ENCODE measurements at regions not wholly inside any gene's neighbourhood (a gene's known extent, or its start where the extent isn't known, plus 50 kb on each side); places are given as distances from the start of the nearest gene placed in this dataset.
"Not testable (repeated sequence)": the region's sequence is repeated elsewhere in the genome, so short reads cannot be mapped to it uniquely, and the experiment has no call there.

GRCh38 chr4:64014647-64015046 lies 394.6 kb downstream of the TECRL start:
- DNase-seq (ENCODE audit: low read depth) = no peak

DNA sequence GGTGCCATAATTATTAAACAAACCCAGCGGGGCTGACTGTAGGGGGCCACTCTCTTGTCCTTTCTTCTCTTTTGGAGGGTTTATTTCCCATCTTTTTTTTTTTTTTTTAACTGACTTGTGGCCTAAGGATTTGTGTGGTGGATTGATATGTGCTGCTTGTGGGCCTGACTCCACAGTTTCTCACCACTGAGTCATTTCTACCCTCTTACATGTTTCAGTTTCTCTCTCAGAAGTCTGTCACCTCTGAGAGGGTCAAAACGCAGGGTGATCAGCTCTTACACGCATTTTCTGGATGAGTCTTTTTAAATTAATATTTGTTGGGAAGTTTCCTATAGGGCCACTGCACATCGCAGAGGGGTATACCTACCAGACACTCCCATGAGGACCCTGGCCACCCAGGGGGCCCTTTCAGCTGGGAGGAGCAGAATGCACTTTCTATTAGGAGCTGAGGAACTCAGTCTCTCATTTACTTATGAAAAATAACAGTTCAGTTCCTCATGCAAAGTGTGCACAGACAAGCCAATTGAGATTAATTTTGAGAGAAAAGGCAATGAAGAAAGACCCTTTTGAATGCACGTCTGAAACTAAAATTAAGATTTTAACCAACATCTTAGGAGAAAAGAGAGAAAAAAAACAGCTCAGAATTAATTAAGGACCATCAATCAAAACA lies 407.9 kb downstream of the TECRL start:
- DNase-seq (ENCODE audit: low read depth) = no peak

DNA sequence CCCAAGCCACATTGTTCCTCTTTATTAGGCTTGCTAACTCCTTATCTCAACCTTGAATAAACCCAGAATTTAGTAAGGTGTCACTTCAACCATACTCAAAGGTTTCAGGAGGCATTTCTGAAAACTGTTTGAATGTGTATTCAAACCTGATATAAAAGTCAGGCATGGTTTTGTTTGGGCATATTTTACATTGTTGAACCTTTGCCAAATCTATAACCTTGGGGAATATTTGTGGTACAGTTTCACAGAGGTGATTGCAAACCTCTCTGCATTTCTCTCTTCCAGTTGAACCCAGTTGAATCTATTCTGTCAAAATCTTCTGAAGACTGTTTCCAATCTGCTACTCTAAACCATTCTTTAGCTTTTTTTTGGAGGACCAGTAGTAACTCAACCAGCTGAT lies 409.0 kb downstream of the TECRL start:
- DNase-seq (ENCODE audit: low read depth) = peak; percentile 0

DNA sequence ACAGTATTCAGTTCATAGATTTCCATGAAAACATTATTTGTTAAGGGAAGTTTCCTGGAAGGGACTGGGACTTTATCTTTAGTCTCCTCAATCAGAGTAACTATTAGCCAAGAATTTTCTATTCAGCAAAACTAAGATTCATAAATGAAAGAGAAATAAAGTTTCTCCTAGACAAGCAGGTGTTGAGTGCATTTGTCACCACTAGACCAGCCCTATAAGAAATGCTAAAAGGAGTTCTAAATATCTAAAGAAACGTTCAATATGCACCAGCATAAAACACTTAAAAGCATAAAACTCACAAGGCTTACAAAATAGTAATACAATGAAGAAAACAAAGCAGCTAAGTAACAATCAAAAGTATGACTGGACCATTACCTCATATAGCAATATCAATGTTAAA lies 423.0 kb downstream of the TECRL start:
- no peak for DNase-seq (ENCODE audit: low read depth)

- DNase-seq (ENCODE audit: low read depth) = no peak
These were observed 426.0 kb downstream of the TECRL start for GRCh38 chr4:63983224-63983623.

DNA sequence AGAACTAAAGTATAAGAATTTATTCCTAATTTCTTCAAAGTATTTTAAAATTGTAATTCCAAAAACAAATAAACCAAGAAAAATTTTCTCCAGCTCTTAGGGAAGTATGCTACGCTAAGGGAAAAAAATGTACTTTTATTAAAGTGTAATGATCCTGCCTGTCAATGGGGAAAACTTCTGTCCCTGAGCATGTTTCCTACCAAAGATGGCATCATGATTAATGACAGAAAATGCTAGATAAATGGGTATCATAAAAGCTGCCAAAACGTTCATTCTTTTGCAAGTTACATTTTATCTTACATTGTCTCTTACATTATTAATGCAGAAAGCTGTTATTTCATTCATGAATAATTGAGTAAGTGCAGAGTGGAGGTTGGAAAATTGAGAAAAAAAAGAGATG lies 443.4 kb downstream of the TECRL start:
- no peak for DNase-seq (ENCODE audit: low read depth)

- DNase-seq (ENCODE audit: low read depth) = not testable (repeated sequence)
These were observed 466.5 kb downstream of the TECRL start for GRCh38 chr4:63942706-63943286.

- peak; percentile 31 for DNase-seq (ENCODE audit: low read depth)
These were observed 471.3 kb downstream of the TECRL start for GRCh38 chr4:63937961-63938360.

DNA sequence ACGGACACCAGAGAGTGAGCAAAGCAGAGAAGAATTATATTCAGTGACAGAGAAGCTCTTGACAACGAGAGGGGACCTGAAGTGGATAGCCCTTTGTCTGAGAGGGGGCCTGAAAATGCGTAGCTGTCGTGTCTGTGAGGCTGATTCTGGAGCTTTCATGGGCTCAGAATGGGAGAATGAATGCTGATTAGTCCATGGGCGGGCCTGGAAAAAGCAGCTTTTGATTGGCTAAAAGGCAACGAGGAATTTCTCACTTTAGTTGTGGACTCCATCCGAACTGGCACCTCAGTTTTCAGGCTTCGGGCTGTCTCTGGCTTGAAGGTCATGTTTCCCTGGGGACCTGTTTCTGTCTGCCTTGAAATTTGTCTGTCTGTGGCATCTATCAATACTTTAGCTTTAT lies 487.1 kb downstream of the TECRL start:
- DNase-seq (ENCODE audit: low read depth) = no peak

DNA sequence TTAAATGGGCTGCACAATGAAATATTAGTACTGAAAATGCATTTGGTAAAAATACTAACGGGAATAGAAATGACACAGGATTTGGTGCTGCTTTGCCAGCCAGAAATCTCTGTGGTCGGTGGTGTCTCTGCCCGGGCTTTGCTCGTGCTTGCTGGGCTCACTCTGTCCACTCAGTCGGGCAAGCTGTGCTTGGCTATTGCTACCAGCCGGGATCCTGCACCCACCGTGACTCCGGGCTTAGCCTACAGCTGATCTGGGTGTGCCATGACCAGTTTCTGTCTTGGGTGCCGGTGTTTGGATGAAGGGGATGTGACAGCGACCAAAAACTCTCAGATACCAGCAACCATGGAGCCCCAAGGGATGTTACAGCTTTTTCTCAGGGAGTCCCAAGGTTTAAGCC lies 487.7 kb downstream of the TECRL start:
- DNase-seq (ENCODE audit: low read depth) = no peak

DNA sequence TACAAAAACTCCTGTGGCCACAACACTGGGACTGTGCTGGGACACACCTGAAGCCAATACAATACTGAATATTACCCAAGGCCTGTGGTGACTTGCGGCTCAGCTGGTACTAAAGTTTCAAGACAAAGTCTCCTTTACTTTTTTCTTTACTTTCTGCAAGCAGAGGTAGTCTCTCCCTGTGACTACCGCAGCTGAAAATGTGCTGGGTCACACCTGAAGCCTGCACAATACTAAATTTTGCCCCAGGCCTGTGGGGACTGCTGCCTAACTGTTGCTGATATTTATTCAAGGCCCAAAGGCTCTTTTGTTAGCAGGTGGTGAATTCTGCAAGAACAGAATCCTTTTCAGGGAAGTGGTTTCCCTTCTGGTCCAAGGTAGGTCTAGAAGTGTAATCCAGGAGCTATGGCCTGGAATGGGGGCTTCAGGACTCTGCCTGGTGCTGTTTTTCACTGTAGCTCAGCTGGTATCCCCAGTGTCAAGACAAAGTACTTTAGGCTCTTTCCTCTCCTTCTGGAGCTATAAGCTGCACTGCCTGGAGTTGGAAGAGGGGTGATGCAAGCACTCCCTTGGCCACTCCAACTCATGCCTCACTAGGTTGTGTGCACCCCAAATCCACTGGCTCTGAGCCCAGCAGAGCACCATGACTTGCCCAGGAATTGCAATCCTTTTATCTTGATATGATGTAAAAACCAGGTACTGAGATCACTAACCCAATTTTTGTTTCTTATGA lies 489.4 kb downstream of the TECRL start:
- DNase-seq (ENCODE audit: low read depth) = no peak

DNA sequence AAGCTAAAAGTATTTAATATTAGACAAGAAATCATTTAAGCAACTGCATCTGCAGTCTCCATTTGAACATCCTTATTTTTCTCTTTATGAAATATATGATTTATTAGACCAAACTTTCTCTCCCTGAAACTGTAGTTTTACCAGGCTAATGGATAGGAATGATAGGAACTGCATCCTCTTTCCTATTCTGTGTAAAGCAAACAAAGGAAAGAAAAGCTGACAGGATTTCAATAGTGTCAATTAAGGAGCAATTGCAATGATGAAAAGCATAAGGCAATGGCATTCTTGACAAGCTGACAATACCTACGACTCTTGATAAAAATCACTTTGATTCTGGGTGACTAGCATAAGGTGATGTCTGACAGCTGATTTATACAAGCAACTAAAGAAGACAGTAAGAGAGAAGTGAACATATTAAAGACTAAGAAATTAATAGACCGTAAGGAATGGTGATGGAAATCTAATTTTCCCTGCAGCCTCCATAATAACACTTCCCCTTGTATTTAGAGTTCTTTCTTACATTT lies 502.5 kb downstream of the TECRL start:
- DNase-seq (ENCODE audit: low read depth) = no peak

DNA sequence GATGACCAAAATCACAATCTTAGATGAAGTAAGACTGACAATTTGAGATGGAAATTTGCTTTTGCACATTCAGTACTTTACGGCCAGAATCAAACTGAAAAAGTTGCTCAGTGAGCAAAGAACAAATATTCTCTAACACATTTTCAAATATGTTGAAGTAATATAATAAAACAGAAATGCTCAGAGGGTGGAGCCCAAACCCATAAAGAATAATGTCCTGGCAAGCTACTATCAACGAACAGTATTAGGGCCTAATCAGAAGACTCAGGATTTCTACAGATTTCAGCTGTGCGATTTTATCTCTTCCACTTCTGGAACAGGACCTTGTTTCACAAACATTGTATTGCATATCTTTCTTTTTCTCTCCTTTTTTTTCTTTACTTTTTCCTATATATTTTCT lies 505.0 kb downstream of the TECRL start:
- no peak for DNase-seq (ENCODE audit: low read depth)

DNA sequence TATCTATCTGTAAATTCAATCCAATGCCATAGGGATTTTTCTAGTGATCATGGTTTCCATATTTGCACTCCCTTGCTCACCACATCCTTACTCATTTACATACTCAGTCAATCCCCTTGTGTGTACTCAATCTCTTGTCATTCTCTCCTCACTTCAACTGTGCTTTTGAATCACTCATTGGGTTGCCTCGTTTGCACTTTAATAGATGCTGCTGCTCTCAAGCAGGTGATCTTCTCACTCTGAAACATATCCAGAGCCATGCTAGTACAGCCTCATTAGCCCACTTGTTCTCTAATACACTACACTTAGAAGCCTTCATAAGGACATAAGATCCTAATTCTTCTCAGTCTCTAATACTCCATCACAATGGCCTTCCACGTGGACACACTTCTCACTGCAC lies 507.9 kb downstream of the TECRL start:
- DNase-seq (ENCODE audit: low read depth) = no peak

DNA sequence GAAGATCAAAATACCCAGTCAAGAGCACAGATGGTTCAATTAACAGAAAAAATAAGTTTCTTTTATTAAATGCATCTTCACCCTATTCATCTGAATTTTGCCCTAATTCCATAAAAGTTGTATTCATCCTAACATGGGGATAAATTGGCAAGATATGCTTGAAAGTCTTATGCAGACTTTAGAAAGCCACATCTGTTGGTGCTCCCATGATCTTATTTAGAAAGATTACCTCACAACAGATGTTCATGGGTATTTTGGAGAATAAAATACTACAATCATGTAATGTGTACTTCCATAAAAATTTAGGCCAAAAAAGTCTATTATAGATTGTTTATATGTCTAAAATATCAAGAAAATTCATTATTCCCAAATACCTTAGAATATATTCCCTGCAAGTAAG lies 510.3 kb downstream of the TECRL start:
- DNase-seq (ENCODE audit: low read depth) = no peak

- DNase-seq (ENCODE audit: low read depth) = no peak
These were observed 515.1 kb downstream of the TECRL start for GRCh38 chr4:63894161-63894560.

DNA sequence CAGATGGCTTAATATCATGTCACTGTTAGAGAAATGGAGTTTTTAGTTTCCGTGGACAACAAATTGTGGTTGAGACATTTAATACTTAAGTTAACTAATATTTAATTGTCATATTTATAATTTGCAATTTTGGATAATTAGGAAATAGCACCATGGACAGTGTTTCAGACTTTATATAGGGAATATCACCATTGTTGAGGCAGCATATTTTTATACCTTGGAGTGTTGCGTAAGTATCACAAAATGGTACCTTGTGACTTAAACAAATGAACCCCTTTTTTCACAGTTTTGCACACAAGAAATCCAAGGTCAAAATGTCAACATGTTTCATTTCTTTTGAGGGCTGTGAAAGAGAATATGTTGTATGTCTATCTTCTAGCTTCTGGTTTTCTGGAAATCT lies 539.9 kb downstream of the TECRL start:
- no peak for DNase-seq (ENCODE audit: low read depth)

- DNase-seq (ENCODE audit: low read depth) = no peak
These were observed 557.8 kb downstream of the TECRL start for GRCh38 chr4:63851496-63851895.

DNA sequence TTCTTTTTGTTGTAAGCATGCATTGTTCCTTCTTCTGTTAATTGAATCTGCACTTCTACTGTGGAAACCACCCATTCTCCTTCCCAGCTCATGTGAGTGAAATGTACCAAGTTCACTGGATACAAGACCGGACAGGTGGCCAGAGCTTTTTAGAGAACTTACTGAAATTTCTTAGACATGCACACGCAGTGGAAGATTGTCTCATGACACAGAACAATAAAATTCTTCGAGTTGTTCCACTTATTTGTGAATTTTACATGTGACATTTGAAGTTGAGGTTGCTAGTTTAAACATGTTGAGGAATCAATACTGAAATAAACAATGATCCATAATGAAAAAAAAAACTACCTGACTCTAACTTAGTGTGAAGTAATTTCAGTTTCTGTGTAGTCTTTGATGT lies 568.0 kb downstream of the TECRL start:
- DNase-seq (ENCODE audit: low read depth) = no peak

DNA sequence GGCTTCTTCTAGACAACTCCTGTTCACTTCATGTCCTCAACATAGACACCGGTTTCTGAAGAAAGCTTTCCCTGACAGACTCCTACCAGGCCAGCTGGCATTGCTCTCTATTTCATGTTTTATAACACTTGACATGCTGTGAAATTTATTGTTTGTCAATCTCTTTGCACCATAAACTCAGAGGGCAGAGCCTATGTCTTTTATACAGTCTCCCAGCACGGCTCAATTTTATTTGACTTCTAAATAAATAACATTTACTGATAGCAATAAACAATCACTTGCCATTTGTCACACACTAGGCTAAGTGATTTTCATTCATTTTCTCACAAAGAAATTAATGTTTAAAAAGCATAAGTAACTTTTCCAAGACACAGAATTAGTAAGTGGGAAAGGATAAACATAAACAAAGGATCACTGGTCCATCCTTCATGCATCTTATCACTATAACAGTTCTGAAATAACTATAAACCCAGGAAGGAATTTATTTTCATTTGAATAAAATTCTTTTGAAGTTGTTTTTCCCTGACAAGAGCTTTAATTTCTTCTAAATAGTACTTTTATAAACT lies 577.6 kb downstream of the TECRL start:
- DNase-seq (ENCODE audit: low read depth) = no peak

GRCh38 chr4:63817196-63817865 lies 591.9 kb downstream of the TECRL start:
- DNase-seq (ENCODE audit: low read depth) = no peak

DNA sequence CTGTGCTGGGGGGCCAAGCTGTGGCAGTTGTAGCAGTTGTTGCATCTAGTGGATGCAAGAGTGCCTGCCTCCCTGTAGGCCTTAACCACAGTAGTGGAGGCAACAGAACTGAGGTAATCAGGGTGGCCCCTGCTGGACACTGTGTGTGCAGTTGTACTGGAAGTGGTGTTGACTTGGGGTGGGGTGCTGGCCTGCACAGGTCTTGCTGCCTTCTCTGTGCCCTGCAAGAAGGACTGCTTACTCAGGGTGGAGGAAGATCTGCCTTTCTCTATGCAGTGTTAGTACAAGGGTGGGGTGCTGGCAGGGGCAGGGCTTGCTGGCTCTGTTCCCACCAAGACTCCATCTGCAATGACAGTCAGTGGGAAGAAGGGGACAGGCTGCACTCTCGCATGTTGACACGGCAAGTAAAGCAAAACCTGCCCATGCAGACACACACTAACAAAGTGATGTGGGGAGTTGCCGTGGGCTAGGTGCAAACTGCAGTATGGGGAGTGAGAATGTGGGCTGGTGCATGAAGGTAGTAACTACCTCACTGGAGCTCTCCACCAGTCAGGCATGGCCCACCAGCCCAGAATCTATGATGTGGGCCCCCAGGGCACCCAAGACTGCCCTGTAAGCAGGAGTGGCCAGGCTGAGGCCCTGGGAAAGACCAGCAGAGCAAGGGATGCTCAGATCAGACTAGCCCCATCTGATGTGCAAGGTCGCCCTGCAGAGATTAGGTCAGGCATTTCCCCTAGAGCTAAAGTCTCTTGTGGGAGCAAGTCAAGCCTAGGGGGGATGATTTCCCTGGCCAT lies 594.9 kb downstream of the TECRL start:
- DNase-seq (ENCODE audit: low read depth) = no peak
